IMR-90 (cell line): ENCODE measurements at regions not wholly inside any gene's neighbourhood (a gene's known extent, or its start where the extent isn't known, plus 50 kb on each side); places are given as distances from the start of the nearest gene placed in this dataset.
A peak's percentile ranks its signal among the peaks of the same experiment; 100 is the strongest.

ENCODE experiments used
- FOS ChIP-seq: fragments of 150-350 bp; IDR thresholded peaks from 2 replicates; pipeline ENCODE4 v1.6.1; 2016; ENCODE audit warnings: low read depth, low read length
- MAZ ChIP-seq: IDR thresholded peaks from 2 replicates; pipeline ENCODE4 v1.6.1; 2012; ENCODE audit warnings: low read depth, mild to moderate bottlenecking, low read length, improper control_type of control experiment, moderate library complexity, borderline replicate concordance
- RAD21 ChIP-seq: IDR thresholded peaks from 2 replicates; pipeline ENCODE4 v1.6.1; 2012; ENCODE audit warnings: low read length, improper control_type of control experiment
- TF ChIP-seq, protein P1 (sequence below): conservative IDR thresholded peaks from 2 replicates; pipeline ENCODE4 v1.5.1; 2012; ENCODE audit warnings: mild to moderate bottlenecking, low read depth, low read length, improper control_type of control experiment
- TF ChIP-seq, protein P2 (sequence below): fragments of 150-350 bp; IDR thresholded peaks from 2 replicates; pipeline ENCODE4 v1.6.1; 2017; ENCODE audit warnings: mild to moderate bottlenecking, antibody characterized with exemption, low read length, low read depth

DNA sequence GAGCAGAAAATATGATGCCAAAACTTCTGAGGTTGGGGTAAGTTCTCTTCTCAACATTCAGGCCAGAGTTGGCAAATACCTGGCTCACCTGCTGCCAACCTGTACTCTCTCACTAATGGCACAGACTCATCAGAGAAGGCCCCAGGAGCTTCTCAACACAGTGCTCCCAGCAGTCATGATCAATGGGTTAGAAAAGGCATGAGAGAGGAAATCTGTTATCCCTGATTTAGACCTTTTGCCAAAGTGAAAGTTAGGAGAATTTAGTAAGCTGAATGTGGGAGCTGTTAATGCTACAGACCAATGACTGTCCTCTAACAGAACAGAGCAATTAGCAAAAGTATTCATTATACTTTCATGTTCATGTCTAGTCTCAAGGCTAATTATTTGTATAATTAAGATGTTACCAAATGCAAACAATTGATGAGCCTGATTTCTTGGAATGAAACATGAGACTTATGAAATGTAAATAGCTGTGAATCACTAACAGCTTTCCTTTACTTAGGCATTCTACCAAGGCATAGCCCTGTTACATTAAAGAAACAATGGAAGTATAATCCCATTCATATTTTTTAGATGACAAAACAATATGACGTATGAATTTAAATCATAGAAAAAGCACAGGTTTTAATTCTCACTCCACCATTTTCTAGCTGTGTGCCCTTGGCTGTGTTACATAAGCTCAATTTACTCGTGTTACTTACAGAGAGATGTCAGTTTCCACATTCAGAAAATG, 68.7 kb upstream of the MARCHF10 start:
- TF ChIP-seq RAD21 = no peak
- peak; percentile 41 for TF ChIP-seq FOS
- TF ChIP-seq, protein P1, sequence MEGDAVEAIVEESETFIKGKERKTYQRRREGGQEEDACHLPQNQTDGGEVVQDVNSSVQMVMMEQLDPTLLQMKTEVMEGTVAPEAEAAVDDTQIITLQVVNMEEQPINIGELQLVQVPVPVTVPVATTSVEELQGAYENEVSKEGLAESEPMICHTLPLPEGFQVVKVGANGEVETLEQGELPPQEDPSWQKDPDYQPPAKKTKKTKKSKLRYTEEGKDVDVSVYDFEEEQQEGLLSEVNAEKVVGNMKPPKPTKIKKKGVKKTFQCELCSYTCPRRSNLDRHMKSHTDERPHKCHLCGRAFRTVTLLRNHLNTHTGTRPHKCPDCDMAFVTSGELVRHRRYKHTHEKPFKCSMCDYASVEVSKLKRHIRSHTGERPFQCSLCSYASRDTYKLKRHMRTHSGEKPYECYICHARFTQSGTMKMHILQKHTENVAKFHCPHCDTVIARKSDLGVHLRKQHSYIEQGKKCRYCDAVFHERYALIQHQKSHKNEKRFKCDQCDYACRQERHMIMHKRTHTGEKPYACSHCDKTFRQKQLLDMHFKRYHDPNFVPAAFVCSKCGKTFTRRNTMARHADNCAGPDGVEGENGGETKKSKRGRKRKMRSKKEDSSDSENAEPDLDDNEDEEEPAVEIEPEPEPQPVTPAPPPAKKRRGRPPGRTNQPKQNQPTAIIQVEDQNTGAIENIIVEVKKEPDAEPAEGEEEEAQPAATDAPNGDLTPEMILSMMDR = no peak
- TF ChIP-seq, protein P2, sequence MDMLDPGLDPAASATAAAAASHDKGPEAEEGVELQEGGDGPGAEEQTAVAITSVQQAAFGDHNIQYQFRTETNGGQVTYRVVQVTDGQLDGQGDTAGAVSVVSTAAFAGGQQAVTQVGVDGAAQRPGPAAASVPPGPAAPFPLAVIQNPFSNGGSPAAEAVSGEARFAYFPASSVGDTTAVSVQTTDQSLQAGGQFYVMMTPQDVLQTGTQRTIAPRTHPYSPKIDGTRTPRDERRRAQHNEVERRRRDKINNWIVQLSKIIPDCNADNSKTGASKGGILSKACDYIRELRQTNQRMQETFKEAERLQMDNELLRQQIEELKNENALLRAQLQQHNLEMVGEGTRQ = no peak
- TF ChIP-seq MAZ = no peak
